22Rv1 (cell line): ENCODE measurements at regions not wholly inside any gene's neighbourhood (a gene's known extent, or its start where the extent isn't known, plus 50 kb on each side); places are given as distances from the start of the nearest gene placed in this dataset.
"Not testable (repeated sequence)": the region's sequence is repeated elsewhere in the genome, so short reads cannot be mapped to it uniquely, and the experiment has no call there.

Experiments used
- CTCF ChIP-seq: fragments of 450-650 bp; IDR thresholded peaks from 2 replicates; pipeline ENCODE4 v1.5.1; 2017; ENCODE audit warnings: mild to moderate bottlenecking
- ZFX ChIP-seq: fragments of 450-650 bp; IDR thresholded peaks from 2 replicates; pipeline ENCODE4 v1.6.1; 2017; ENCODE audit warnings: antibody characterized with exemption, borderline replicate concordance

GRCh38 chr1:83468336-83468735 is 530.6 kb downstream of the TTLL7 start:
- not testable (repeated sequence) for TF ChIP-seq CTCF, ZFX
